SK-N-SH (cell line): ENCODE measurements at regions not wholly inside any gene's neighbourhood (a gene's known extent, or its start where the extent isn't known, plus 50 kb on each side); places are given as distances from the start of the nearest gene placed in this dataset.

ENCODE experiments used
- CTCF ChIA-PET: fragments of 300-600, 350-600 bp; formaldehyde crosslinking; extraction: SDS; loops from one replicate; lab custom pipeline; 2021; lab: Yijun Ruan, JAX
- POLR2A ChIA-PET: fragments of 350-600 bp; sonication (Branson Sonifier 250); formaldehyde crosslinking; extraction: SDS; loops from one replicate; lab custom pipeline; 2020; ENCODE audit warnings: antibody characterized with exemption, inconsistent platforms; lab: Yijun Ruan, JAX
- DNase-seq: peaks from one replicate; pipeline ENCODE4 v3.0.0; 2012
- H2AFZ ChIP-seq: fragments of 200-600 bp; sonication (generic); 2 replicates; pipeline ENCODE4 v1.8.1; 2016; ENCODE audit warnings: antibody characterized with exemption, mild to moderate bottlenecking, low read depth
- H3F3A ChIP-seq: fragments of 200-600 bp; sonication (generic); replicated peaks from 2 replicates; pipeline ENCODE3; 2016; ENCODE audit warnings: antibody characterized with exemption, mild to moderate bottlenecking; ENCODE audit not compliant: insufficient read depth
- H3K27ac ChIP-seq, 2 experiments: fragments of 200-500 bp in 1 of 2; fragments of 200-600 bp in 1 of 2; sonication (Bioruptor generic) in 1 of 2; sonication (generic), shearing (Covaris generic) in 1 of 2; 2 replicates each; pipeline versions ENCODE4 v1.5.1 to v1.6.1; 2014 to 2016; ENCODE audit warnings: low read depth in 2 of 2, inconsistent platforms in 1 of 2, low read length in 1 of 2, mild to moderate bottlenecking in 1 of 2, mixed read lengths in 1 of 2
- H3K27me3 ChIP-seq: fragments of 200-600 bp; sonication (generic), shearing (Covaris generic); 2 replicates; pipeline ENCODE4 v1.6.1; 2016; ENCODE audit warnings: mixed run types; ENCODE audit not compliant: insufficient read depth
- H3K36me3 ChIP-seq, 2 experiments: fragments of 200-500 bp in 1 of 2; fragments of 200-600 bp in 1 of 2; sonication (Bioruptor generic) in 1 of 2; sonication (generic) in 1 of 2; replicated peaks in 1 of 2; 2 replicates each; pipeline versions ENCODE3 to v1.5.1; 2014 to 2016; ENCODE audit warnings: low read length in 1 of 2, mild to moderate bottlenecking in 1 of 2; ENCODE audit not compliant: insufficient read depth in 2 of 2, control insufficient read depth in 1 of 2
- H3K4me1 ChIP-seq, 2 experiments: fragments of 200-500 bp in 1 of 2; fragments of 200-600 bp in 1 of 2; sonication (Bioruptor generic) in 1 of 2; sonication (generic), shearing (Covaris generic) in 1 of 2; 2 replicates each; pipeline versions ENCODE4 v1.5.1 to v1.6.1; 2014 to 2016; ENCODE audit warnings: low read depth in 1 of 2, low read length in 1 of 2, mixed run types in 1 of 2; ENCODE audit not compliant: insufficient read depth in 2 of 2, control insufficient read depth in 1 of 2
- H3K4me2 ChIP-seq: fragments of 200-600 bp; sonication (generic), shearing (Covaris generic); 2 replicates; pipeline ENCODE4 v1.6.1; 2017; ENCODE audit warnings: mixed run types
- H3K4me3 ChIP-seq, 2 experiments: fragments of 200-500 bp in 1 of 2; fragments of 200-600 bp in 1 of 2; sonication (Bioruptor generic) in 1 of 2; sonication (generic), shearing (Covaris generic) in 1 of 2; 2 replicates each; pipeline versions ENCODE4 v1.5.1 to v1.8.1; 2014 to 2016; ENCODE audit warnings: low read depth in 2 of 2, inconsistent platforms in 1 of 2, low read length in 1 of 2, mild to moderate bottlenecking in 1 of 2, mixed read lengths in 1 of 2, moderate library complexity in 1 of 2
- H3K79me2 ChIP-seq: fragments of 200-600 bp; sonication (generic); 2 replicates; pipeline ENCODE4 v1.8.1; 2017; ENCODE audit warnings: mild to moderate bottlenecking; ENCODE audit not compliant: insufficient read depth
- H3K9ac ChIP-seq: fragments of 200-600 bp; sonication (generic); 2 replicates; pipeline ENCODE4 v1.6.1; 2017; ENCODE audit warnings: mixed run types
- H3K9me2 ChIP-seq: fragments of 200-600 bp; sonication (generic); 2 replicates; pipeline ENCODE4 v1.6.1; 2017; ENCODE audit warnings: mixed run types
- H3K9me3 ChIP-seq: fragments of 200-600 bp; sonication (generic); 2 replicates; pipeline ENCODE4 v1.6.1; 2017; ENCODE audit warnings: mixed run types, mild to moderate bottlenecking, moderate library complexity
- H4K20me1 ChIP-seq: fragments of 200-600 bp; sonication (generic); 2 replicates; pipeline ENCODE4 v1.6.1; 2017; ENCODE audit warnings: mild to moderate bottlenecking, mixed run types; ENCODE audit not compliant: insufficient read depth
- EZH2phosphoT487 ChIP-seq: fragments of 200-600 bp; sonication (generic); IDR thresholded peaks from 2 replicates; pipeline ENCODE4 v1.6.1; 2017; ENCODE audit warnings: low read depth, mixed run types, mild to moderate bottlenecking, antibody characterized with exemption, moderate library complexity, borderline replicate concordance
- FOXJ3 ChIP-seq: sonication (generic); formaldehyde crosslinking; IDR thresholded peaks from 2 replicates; pipeline ENCODE4 v1.5.1; 2020; ENCODE audit warnings: mild to moderate bottlenecking, missing genetic modification reagents
- GABPA ChIP-seq: IDR thresholded peaks from 2 replicates; pipeline ENCODE4 v1.4.0; 2012; ENCODE audit warnings: low read depth, mild to moderate bottlenecking
- MEF2A ChIP-seq: IDR thresholded peaks from 2 replicates; pipeline ENCODE4 v1.4.0; 2012; ENCODE audit warnings: low read depth, borderline replicate concordance
- MXI1 ChIP-seq: IDR thresholded peaks from 2 replicates; pipeline ENCODE4 v1.6.1; 2012; ENCODE audit warnings: mild to moderate bottlenecking, low read depth, low read length, improper control_type of control experiment
- NRF1 ChIP-seq: IDR thresholded peaks from 2 replicates; pipeline ENCODE4 v1.6.1; 2012; ENCODE audit warnings: low read depth, mild to moderate bottlenecking, low read length
- POLR2AphosphoS5 ChIP-seq: IDR thresholded peaks from 2 replicates; pipeline ENCODE4 v1.6.1; 2012; ENCODE audit warnings: low read depth, low read length
- RCOR1 ChIP-seq: fragments of 150-350 bp; IDR thresholded peaks from 2 replicates; pipeline ENCODE4 v1.6.1; 2017; ENCODE audit warnings: antibody characterized with exemption, low read length
- RFX5 ChIP-seq: IDR thresholded peaks from 2 replicates; pipeline ENCODE4 v1.6.1; 2012; ENCODE audit warnings: mild to moderate bottlenecking, improper control_type of control experiment, low read length
- RXRA ChIP-seq: IDR thresholded peaks from 2 replicates; pipeline ENCODE4 v1.4.0; 2012; ENCODE audit warnings: low read depth, mild to moderate bottlenecking, borderline replicate concordance
- SIN3A ChIP-seq: IDR thresholded peaks from 2 replicates; pipeline ENCODE4 v1.6.1; 2012; ENCODE audit warnings: low read depth, mild to moderate bottlenecking, low read length, moderate library complexity, borderline replicate concordance
- TAF1 ChIP-seq: IDR thresholded peaks from 2 replicates; pipeline ENCODE4 v1.6.1; 2012; ENCODE audit warnings: low read depth, mild to moderate bottlenecking, low read length, moderate library complexity, borderline replicate concordance
- TEAD4 ChIP-seq: IDR thresholded peaks from 2 replicates; pipeline ENCODE4 v1.4.0; 2012; ENCODE audit warnings: mild to moderate bottlenecking, borderline replicate concordance; ENCODE audit not compliant: insufficient read depth
- TF ChIP-seq, protein P1 (sequence below): IDR thresholded peaks from 2 replicates; pipeline ENCODE4 v1.6.1; 2012; ENCODE audit warnings: mild to moderate bottlenecking, low read depth, low read length, moderate library complexity
- TF ChIP-seq, protein P2 (sequence below): IDR thresholded peaks from 2 replicates; pipeline ENCODE4; 2012
- TF ChIP-seq, protein P3 (sequence below): IDR thresholded peaks from 2 replicates; pipeline ENCODE4 v1.4.0; 2012; ENCODE audit warnings: low read depth, borderline replicate concordance
- TF ChIP-seq, protein P4 (sequence below): fragments of 150-350 bp; IDR thresholded peaks from 2 replicates; pipeline ENCODE4 v1.6.1; 2017; ENCODE audit warnings: antibody characterized with exemption, low read length, low read depth, borderline replicate concordance

DNA sequence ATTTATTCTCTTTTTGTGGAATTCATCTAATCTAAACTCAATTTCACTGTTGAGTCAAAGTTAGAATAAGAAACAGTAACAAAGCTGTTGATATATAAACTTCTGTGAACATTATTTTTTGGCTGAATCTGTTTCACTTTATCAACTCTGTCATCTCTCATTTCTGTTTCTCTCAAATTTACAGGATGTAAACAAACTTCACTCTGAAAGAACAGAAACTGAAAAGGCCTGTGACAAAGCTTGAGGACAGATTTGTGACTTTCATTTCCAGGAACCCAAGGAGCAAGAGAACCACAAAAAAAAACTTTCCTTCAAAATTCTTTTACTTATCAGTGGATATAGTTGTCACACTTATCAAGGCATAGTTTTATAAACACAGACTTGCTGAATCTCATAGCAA lies 447.9 kb upstream of the OPRM1 start:
- Histone ChIP-seq H3K27ac (no peak overlapping the region; a peak in 1 of 4 replicates), H3K9me3 (no peaks in the 10 kb centered on the region), H3F3A (no peaks in the 10 kb centered on the region), H3K9ac (no peak overlapping the region), H3K79me2 (no peaks in the 10 kb centered on the region), H2AFZ (no peak overlapping the region), H4K20me1 (no peaks in the 10 kb centered on the region), H3K4me2 (no peak overlapping the region), H3K4me3 (no peak overlapping the region), H3K4me1 (peaks cover 0 to 7% of the 10 kb centered on the region in 2 experiments; a peak in 1 of 4 replicates), H3K9me2 (no peaks in the 10 kb centered on the region), H3K27me3 (no peaks in the 10 kb centered on the region), H3K36me3 (no peaks in the 10 kb centered on the region)
- CTCF ChIA-PET, result interaction anchor here (1.8 kb wide), 1 partner anchor 14 kb away, joined by 3 read pairs; no protein-coding TSS in a partner anchor
- POLR2A ChIA-PET, result no interaction called here
- no peak for DNase-seq
- TF ChIP-seq TEAD4, result no peak
- no peak for TF ChIP-seq SIN3A
- no peak for TF ChIP-seq NRF1
- no peak for TF ChIP-seq RXRA
- TF ChIP-seq EZH2phosphoT487, result no peak
- TF ChIP-seq, protein P1, sequence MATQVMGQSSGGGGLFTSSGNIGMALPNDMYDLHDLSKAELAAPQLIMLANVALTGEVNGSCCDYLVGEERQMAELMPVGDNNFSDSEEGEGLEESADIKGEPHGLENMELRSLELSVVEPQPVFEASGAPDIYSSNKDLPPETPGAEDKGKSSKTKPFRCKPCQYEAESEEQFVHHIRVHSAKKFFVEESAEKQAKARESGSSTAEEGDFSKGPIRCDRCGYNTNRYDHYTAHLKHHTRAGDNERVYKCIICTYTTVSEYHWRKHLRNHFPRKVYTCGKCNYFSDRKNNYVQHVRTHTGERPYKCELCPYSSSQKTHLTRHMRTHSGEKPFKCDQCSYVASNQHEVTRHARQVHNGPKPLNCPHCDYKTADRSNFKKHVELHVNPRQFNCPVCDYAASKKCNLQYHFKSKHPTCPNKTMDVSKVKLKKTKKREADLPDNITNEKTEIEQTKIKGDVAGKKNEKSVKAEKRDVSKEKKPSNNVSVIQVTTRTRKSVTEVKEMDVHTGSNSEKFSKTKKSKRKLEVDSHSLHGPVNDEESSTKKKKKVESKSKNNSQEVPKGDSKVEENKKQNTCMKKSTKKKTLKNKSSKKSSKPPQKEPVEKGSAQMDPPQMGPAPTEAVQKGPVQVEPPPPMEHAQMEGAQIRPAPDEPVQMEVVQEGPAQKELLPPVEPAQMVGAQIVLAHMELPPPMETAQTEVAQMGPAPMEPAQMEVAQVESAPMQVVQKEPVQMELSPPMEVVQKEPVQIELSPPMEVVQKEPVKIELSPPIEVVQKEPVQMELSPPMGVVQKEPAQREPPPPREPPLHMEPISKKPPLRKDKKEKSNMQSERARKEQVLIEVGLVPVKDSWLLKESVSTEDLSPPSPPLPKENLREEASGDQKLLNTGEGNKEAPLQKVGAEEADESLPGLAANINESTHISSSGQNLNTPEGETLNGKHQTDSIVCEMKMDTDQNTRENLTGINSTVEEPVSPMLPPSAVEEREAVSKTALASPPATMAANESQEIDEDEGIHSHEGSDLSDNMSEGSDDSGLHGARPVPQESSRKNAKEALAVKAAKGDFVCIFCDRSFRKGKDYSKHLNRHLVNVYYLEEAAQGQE, result no peak
- TF ChIP-seq, protein P2, sequence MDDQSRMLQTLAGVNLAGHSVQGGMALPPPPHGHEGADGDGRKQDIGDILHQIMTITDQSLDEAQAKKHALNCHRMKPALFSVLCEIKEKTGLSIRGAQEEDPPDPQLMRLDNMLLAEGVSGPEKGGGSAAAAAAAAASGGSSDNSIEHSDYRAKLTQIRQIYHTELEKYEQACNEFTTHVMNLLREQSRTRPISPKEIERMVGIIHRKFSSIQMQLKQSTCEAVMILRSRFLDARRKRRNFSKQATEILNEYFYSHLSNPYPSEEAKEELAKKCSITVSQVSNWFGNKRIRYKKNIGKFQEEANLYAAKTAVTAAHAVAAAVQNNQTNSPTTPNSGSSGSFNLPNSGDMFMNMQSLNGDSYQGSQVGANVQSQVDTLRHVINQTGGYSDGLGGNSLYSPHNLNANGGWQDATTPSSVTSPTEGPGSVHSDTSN, result no peak
- TF ChIP-seq, protein P3, sequence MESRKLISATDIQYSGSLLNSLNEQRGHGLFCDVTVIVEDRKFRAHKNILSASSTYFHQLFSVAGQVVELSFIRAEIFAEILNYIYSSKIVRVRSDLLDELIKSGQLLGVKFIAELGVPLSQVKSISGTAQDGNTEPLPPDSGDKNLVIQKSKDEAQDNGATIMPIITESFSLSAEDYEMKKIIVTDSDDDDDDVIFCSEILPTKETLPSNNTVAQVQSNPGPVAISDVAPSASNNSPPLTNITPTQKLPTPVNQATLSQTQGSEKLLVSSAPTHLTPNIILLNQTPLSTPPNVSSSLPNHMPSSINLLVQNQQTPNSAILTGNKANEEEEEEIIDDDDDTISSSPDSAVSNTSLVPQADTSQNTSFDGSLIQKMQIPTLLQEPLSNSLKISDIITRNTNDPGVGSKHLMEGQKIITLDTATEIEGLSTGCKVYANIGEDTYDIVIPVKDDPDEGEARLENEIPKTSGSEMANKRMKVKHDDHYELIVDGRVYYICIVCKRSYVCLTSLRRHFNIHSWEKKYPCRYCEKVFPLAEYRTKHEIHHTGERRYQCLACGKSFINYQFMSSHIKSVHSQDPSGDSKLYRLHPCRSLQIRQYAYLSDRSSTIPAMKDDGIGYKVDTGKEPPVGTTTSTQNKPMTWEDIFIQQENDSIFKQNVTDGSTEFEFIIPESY, result no peak
- TF ChIP-seq POLR2AphosphoS5, result no peak
- TF ChIP-seq GABPA, result no peak
- TF ChIP-seq MXI1, result no peak
- TF ChIP-seq RCOR1, result no peak
- no peak for TF ChIP-seq MEF2A
- no peak for TF ChIP-seq FOXJ3 (CRISPR knock-in tag)
- TF ChIP-seq, protein P4, sequence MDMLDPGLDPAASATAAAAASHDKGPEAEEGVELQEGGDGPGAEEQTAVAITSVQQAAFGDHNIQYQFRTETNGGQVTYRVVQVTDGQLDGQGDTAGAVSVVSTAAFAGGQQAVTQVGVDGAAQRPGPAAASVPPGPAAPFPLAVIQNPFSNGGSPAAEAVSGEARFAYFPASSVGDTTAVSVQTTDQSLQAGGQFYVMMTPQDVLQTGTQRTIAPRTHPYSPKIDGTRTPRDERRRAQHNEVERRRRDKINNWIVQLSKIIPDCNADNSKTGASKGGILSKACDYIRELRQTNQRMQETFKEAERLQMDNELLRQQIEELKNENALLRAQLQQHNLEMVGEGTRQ, result no peak
- TF ChIP-seq TAF1, result no peak
- TF ChIP-seq RFX5, result no peak
